H1 (cell line): ENCODE measurements at regions not wholly inside any gene's neighbourhood (a gene's known extent, or its start where the extent isn't known, plus 50 kb on each side); places are given as distances from the start of the nearest gene placed in this dataset.

Source experiments
- KDM5A ChIP-seq: fragments of 200-600 bp; IDR thresholded peaks from 2 replicates; pipeline ENCODE4 v1.7.1; 2012; ENCODE audit warnings: mild to moderate bottlenecking, low read length, inconsistent platforms, mixed read lengths
- RBBP5 ChIP-seq: IDR thresholded peaks from 2 replicates; pipeline ENCODE4 v1.7.1; 2012; ENCODE audit warnings: low read depth, mild to moderate bottlenecking, inconsistent platforms, low read length, moderate library complexity, borderline replicate concordance
- SAP30 ChIP-seq: fragments of 300-600 bp; sonication (generic); IDR thresholded peaks from 2 replicates; pipeline ENCODE4 v1.7.1; 2012; ENCODE audit warnings: low read length, moderate library complexity, mild to moderate bottlenecking, inconsistent platforms; ENCODE audit not compliant: insufficient read depth, insufficient replicate concordance
- SIRT6 ChIP-seq: IDR thresholded peaks from one replicate; pipeline ENCODE4 v1.7.1; 2012; ENCODE audit warnings: low read length, inconsistent platforms

DNA sequence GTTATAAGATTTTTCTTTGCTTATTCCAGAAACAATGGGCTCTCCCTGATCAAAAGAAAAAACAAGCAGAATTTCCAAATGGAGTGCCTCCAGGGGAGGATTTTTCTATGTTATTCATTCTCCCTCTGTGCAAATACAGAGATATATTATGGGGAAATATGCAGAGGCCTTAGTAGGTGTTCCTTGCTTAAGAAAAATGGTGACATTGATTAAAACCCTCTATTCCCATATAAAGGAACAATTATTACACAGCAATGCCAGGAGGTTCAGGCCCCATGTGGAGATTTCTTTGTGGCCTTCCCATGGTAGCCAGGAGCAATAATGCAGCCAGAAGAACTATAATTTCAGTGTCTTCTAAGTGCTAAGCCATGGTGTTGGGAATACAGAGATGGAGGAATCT, 255.9 kb upstream of the CXCR4 start (continued):
- TF ChIP-seq KDM5A (no peak), RBBP5 (no peak), SIRT6 (no peak), SAP30 (no peak)
